Suprapubic skin (tissue), 4 donors: ENCODE measurements at regions not wholly inside any gene's neighbourhood (a gene's known extent, or its start where the extent isn't known, plus 50 kb on each side); places are given as distances from the start of the nearest gene placed in this dataset.

ENCODE experiments used
- DNase-seq, 2 donors: peaks; one replicate each; pipeline ENCODE4 v3.0.0-alpha.2; 2019; ENCODE audit warnings: low spot score in 2 of 2
- H3K27ac ChIP-seq: fragments of 200-600 bp; sonication (generic); one replicate; pipeline ENCODE4 v1.5.1; 2019
- H3K27me3 ChIP-seq: fragments of 200-600 bp; sonication (generic); one replicate; pipeline ENCODE4 v1.5.1; 2019
- H3K36me3 ChIP-seq: fragments of 200-600 bp; sonication (generic); one replicate; pipeline ENCODE4 v1.5.1; 2019
- H3K4me1 ChIP-seq: fragments of 200-600 bp; sonication (generic); one replicate; pipeline ENCODE4 v1.5.1; 2019
- H3K4me3 ChIP-seq: fragments of 200-600 bp; sonication (generic); one replicate; pipeline ENCODE4 v1.5.1; 2019; ENCODE audit warnings: mild to moderate bottlenecking
- H3K9me3 ChIP-seq: fragments of 200-600 bp; sonication (generic); one replicate; pipeline ENCODE4 v1.5.1; 2019
- EP300 ChIP-seq: sonication (generic); formaldehyde crosslinking; IDR thresholded peaks from one replicate; pipeline ENCODE4 v1.6.1; 2017; ENCODE audit warnings: antibody characterized with exemption
- POLR2A ChIP-seq, 2 donors: fragments of 450-650 bp; IDR thresholded peaks; one replicate each; pipeline ENCODE4 v1.6.1; 2017; ENCODE audit warnings: antibody characterized with exemption in 2 of 2, mild to moderate bottlenecking in 2 of 2, moderate library complexity in 2 of 2
- POLR2AphosphoS5 ChIP-seq, 3 donors: sonication (generic); formaldehyde crosslinking; IDR thresholded peaks; one replicate each; pipeline ENCODE4 v1.6.1; 2017; ENCODE audit warnings: antibody characterized with exemption in 3 of 3
- WGBS: methylation state at CpG from one replicate; pipeline ENCODE4 v1.1.5; 2018; 5-methylcytosine and 5-hydroxymethylcytosine counted together
- TF ChIP-seq, protein P1 (sequence below), 2 donors: fragments of 200-600 bp in 1 of 2; fragments of 450-650 bp in 1 of 2; sonication (generic) in 1 of 2; IDR thresholded peaks; one replicate each; pipeline ENCODE4 v1.5.1; 2016 to 2019; ENCODE audit warnings: antibody characterized with exemption in 2 of 2, mild to moderate bottlenecking in 1 of 2, moderate library complexity in 1 of 2

DNA sequence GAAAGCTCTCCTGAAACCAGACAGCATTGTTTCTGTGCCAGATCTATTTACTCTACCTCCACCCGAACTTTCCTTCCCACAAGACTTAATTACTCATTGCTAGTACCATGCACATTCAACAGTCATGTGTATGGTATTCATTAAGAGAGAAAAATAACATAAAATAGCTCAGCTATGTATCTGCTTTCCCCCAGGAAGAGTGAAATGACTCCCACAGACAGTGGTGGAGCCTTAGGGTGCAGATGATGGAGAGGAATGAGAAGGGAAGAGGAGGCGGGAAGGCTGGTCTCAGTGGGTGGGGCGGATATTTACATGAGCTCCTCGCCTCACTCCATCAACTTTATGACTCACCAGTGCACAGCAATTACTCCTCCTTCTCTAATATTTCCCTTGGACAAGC lies 724.5 kb downstream of the EPHA4 start:
- Histone ChIP-seq H3K9me3 (no peaks in the 10 kb centered on the region), H3K27ac (no peak overlapping the region), H3K4me1 (no peaks in the 10 kb centered on the region), H3K4me3 (no peak overlapping the region), H3K27me3 (no peaks in the 10 kb centered on the region), H3K36me3 (no peaks in the 10 kb centered on the region)
- DNase-seq, result no peak
- TF ChIP-seq POLR2AphosphoS5 (IDR thresholded peaks at IDR 0.05) (no peak), POLR2A (IDR thresholded peaks at IDR 0.05) (no peak), EP300 (no peak)
- 31% methylated on average over 4 of the region's 4 CpGs for WGBS

DNA sequence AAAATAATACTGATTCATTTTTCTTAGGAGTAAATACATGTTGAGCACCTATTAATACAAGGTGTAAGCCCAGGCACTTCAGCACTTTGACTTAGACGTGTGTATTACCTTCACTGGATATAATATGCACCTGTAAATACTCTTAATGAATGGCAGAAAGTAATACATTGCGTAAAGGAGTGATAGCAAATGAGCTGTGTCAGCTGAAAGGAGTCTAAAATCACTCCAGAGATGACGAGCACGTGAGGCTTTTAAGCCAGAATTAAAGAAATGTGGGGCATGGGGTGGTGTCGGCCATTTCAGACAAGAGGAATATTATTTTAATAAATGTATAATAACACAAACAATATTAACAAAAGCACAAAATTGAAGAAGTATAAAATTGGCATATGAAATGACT lies 722.7 kb downstream of the EPHA4 start:
- no peak overlapping the region for H3K27ac ChIP-seq
- DNase-seq, result no peak
- H3K4me1 ChIP-seq, result no peaks in the 10 kb centered on the region
- no peaks in the 10 kb centered on the region for H3K27me3 ChIP-seq
- H3K36me3 ChIP-seq, result no peaks in the 10 kb centered on the region
- WGBS, result 90% methylated on average over 5 of the region's 5 CpGs
- H3K9me3 ChIP-seq, result no peaks in the 10 kb centered on the region
- no peak overlapping the region for H3K4me3 ChIP-seq
- no peak for TF ChIP-seq POLR2A (IDR thresholded peaks at IDR 0.05)
- TF ChIP-seq EP300, result no peak
- no peak for TF ChIP-seq POLR2AphosphoS5 (IDR thresholded peaks at IDR 0.05)
- TF ChIP-seq, protein P1, sequence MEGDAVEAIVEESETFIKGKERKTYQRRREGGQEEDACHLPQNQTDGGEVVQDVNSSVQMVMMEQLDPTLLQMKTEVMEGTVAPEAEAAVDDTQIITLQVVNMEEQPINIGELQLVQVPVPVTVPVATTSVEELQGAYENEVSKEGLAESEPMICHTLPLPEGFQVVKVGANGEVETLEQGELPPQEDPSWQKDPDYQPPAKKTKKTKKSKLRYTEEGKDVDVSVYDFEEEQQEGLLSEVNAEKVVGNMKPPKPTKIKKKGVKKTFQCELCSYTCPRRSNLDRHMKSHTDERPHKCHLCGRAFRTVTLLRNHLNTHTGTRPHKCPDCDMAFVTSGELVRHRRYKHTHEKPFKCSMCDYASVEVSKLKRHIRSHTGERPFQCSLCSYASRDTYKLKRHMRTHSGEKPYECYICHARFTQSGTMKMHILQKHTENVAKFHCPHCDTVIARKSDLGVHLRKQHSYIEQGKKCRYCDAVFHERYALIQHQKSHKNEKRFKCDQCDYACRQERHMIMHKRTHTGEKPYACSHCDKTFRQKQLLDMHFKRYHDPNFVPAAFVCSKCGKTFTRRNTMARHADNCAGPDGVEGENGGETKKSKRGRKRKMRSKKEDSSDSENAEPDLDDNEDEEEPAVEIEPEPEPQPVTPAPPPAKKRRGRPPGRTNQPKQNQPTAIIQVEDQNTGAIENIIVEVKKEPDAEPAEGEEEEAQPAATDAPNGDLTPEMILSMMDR (IDR thresholded peaks at IDR 0.05), result no peak

DNA sequence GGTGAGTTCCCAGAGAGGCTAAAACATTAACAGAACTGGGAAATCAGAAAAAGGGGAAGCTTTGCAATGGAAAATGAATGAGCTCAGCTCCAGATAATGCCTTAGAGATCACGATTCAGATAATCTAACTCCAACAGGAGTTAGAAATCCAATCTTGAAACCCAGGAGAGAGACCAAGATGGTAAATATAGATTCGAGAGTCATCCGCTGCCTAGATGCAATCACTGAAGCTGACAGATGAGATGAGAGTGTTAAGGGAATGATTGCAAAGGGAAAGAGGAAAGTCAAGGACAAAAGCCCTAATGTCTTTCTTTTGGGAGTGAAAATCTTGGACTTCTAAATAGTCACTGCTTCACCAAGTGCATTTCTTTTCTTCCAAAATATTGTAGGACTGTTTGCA lies 722.0 kb downstream of the EPHA4 start:
- Histone ChIP-seq H3K27me3 (no peaks in the 10 kb centered on the region), H3K36me3 (no peaks in the 10 kb centered on the region), H3K4me1 (no peaks in the 10 kb centered on the region), H3K27ac (no peak overlapping the region), H3K9me3 (no peaks in the 10 kb centered on the region), H3K4me3 (no peak overlapping the region)
- no peak for TF ChIP-seq POLR2A (IDR thresholded peaks at IDR 0.05)
- TF ChIP-seq, protein P1 (IDR thresholded peaks at IDR 0.05), result no peak
- TF ChIP-seq EP300, result no peak
- DNase-seq, result no peak
- 76% methylated on average over 3 of the region's 3 CpGs for WGBS

DNA sequence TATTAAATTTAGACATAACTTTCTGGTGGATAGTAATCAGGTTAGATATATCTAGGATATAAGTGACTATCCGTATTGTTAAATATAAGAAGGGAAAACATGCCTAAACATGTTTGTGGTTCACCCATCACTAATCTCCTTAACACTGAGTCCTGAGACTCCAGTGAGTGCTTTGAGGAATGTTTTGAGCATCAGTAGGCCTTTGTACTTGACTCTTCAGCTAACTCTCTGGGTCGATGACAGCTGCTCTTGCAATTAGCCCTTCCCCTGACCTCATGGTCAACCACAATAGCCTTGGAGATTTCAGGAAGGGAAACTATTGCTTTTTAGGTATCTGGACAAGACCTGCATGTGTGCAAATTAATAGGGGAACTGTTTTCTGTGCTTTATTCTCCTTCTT lies 716.8 kb downstream of the EPHA4 start:
- no peaks in the 10 kb centered on the region for H3K9me3 ChIP-seq
- H3K4me1 ChIP-seq, result no peaks in the 10 kb centered on the region
- DNase-seq, result no peak
- no peaks in the 10 kb centered on the region for H3K36me3 ChIP-seq
- H3K27me3 ChIP-seq, result no peaks in the 10 kb centered on the region
- no peak for TF ChIP-seq EP300
- TF ChIP-seq POLR2A (IDR thresholded peaks at IDR 0.05), result no peak
- H3K4me3 ChIP-seq, result no peak overlapping the region
- WGBS, result 79% methylated on average over 2 of the region's 2 CpGs
- no peak overlapping the region for H3K27ac ChIP-seq

DNA sequence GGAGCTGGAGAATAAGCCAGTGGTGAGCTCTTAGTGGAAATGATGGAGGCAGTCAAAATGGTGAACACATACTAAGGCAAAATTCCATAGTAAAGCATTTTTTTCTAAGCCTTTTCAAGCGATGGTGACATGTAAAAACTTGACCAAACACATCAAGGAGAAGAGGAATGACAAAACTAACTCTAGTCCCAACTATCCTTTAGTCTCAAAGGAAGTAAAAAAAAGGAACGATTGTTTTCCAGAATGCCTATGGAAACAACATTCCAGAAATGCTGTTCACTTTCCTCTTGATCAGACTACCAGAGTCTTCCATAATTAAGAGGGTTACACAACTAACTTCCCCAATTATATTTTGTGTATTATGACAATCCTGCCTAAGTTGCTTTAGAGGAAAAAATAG lies 715.6 kb downstream of the EPHA4 start:
- TF ChIP-seq POLR2AphosphoS5 (IDR thresholded peaks at IDR 0.05) (no peak), EP300 (no peak), POLR2A (IDR thresholded peaks at IDR 0.05) (no peak)
- TF ChIP-seq, protein P1 (IDR thresholded peaks at IDR 0.05), result no peak
- Histone ChIP-seq H3K36me3 (no peaks in the 10 kb centered on the region), H3K27me3 (no peaks in the 10 kb centered on the region), H3K9me3 (no peaks in the 10 kb centered on the region), H3K4me3 (no peak overlapping the region), H3K4me1 (no peaks in the 10 kb centered on the region), H3K27ac (no peak overlapping the region)
- 69% methylated on average over 2 of the region's 2 CpGs for WGBS
- DNase-seq, result no peak

DNA sequence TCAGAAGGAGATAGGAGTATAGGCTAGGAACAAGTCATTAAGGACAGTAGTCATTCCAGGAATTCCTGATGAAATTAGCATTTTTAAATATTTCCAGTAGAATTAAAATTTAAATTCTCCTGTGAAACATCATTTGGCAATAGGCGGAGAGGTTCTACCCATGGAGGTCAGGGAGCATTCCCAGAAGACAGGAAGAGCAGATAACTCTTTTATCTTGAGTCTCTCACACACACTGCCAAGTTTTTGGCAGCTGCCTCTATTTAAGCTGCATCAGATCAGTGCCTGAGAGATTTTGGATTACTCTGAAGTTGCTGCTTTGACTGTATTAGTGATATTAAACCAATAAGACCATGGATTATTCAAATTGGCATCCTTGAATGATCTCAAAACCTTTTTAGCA lies 714.7 kb downstream of the EPHA4 start:
- Histone ChIP-seq H3K27me3 (no peaks in the 10 kb centered on the region), H3K4me1 (no peaks in the 10 kb centered on the region), H3K4me3 (no peak overlapping the region), H3K9me3 (no peaks in the 10 kb centered on the region), H3K36me3 (no peaks in the 10 kb centered on the region), H3K27ac (no peak overlapping the region)
- DNase-seq, result no peak
- TF ChIP-seq, protein P1 (IDR thresholded peaks at IDR 0.05), result no peak
- TF ChIP-seq POLR2A (IDR thresholded peaks at IDR 0.05) (no peak), EP300 (no peak), POLR2AphosphoS5 (IDR thresholded peaks at IDR 0.05) (no peak)
- 72% methylated on average over 1 of the region's 1 CpG for whole genome bisulfite sequencing
